ENCODE measurements at regions not wholly inside any gene's neighbourhood (a gene's known extent, or its start where the extent isn't known, plus 50 kb on each side); places are given as distances from the start of the nearest gene placed in this dataset.

DNA sequence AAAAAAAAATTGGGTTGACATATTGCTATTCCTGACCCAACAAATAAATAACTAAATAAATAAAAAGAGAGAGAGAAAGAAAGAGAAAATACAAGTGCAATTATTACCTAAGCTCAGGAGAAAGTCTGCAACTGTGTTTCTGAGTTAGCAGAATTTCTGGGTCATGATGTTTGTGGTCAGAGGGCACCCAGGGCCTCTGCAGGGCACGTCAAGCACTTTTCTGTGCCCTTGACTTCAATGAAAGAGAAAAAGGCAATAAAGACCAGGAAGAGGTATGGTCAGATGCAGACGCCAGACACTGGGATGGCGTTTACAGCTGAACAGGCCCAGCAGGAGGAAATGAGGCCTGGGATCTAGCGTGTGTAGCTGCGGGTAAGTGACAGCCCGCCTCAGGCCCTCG, 160.9 kb upstream of the GDF10 start:
- TF ChIP-seq, protein P1, sequence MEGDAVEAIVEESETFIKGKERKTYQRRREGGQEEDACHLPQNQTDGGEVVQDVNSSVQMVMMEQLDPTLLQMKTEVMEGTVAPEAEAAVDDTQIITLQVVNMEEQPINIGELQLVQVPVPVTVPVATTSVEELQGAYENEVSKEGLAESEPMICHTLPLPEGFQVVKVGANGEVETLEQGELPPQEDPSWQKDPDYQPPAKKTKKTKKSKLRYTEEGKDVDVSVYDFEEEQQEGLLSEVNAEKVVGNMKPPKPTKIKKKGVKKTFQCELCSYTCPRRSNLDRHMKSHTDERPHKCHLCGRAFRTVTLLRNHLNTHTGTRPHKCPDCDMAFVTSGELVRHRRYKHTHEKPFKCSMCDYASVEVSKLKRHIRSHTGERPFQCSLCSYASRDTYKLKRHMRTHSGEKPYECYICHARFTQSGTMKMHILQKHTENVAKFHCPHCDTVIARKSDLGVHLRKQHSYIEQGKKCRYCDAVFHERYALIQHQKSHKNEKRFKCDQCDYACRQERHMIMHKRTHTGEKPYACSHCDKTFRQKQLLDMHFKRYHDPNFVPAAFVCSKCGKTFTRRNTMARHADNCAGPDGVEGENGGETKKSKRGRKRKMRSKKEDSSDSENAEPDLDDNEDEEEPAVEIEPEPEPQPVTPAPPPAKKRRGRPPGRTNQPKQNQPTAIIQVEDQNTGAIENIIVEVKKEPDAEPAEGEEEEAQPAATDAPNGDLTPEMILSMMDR (IDR thresholded peaks at IDR 0.05) = no peak
- no peak for ATAC-seq

DNA sequence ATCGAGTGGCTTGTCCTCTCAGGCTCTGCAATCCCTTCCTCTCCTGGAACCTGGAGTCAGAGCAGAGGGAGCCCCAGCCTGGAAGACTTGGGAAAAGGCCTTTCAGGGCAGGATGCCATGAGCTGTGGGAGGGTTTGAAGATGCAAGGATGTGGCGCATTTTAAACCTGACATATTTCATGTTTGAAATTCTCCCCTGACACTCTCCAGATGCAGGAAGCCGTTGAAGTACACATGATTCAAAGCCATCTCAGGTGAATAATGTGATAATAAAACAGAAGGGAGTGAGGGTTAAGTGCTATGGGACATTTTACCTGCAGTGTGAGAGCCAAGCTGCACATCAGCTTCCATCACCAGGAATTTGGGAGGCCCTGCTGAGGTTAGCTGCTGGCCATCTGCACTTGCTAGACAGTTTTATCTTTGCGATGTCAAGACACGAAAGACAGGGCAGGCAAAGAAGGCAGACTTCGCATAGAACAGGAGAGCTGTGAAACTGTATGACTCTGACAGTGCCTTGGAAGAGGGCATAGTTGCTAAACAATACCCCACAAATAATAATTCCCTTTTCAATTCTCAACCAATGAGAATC, 159.1 kb upstream of the GDF10 start:
- no peak for DNase-seq
- no peaks in the 10 kb centered on the region for H3K27me3 ChIP-seq
- intact Hi-C loops (cut with DNase I) = no loop called here
- TF ChIP-seq, protein P1 (IDR thresholded peaks at IDR 0.05) = no peak
- H3K27ac ChIP-seq = no peak overlapping the region
- no peak for ATAC-seq
- H3K9me3 ChIP-seq = no peaks in the 10 kb centered on the region
- no peaks in the 10 kb centered on the region for H3K36me3 ChIP-seq
- no peaks in the 10 kb centered on the region for H3K4me1 ChIP-seq
- no peak overlapping the region for H3K4me3 ChIP-seq

More for the DNA sequence above, 160.9 kb upstream of the GDF10 start:
- no peak overlapping the region for H3K27ac ChIP-seq
- no peaks in the 10 kb centered on the region for H3K9me3 ChIP-seq
- H3K27me3 ChIP-seq = no peaks in the 10 kb centered on the region
- no peaks in the 10 kb centered on the region for H3K36me3 ChIP-seq
- H3K4me1 ChIP-seq = no peaks in the 10 kb centered on the region
- intact Hi-C loops (cut with DNase I) = no loop called here
- no peak overlapping the region for H3K4me3 ChIP-seq
- DNase-seq = no peak

DNA sequence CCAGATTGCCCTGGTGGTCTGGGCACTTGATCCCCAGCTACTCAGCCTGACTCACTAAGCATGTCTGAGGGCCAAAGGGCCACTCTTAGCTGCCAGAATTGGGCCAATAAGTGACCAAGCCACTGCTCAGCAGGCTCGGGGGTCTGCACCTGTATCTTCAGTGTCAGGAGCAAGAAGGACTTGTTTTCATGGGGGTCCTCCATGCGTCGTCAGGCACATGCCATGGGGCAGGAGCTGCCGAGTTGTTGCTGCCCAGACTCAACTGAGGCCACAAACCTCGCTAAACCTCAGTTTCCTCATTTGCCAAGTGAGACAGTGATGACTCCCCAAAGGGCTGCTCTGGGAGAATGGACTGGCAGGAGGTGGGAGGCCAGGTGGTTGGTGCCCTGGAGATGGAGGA, 158.6 kb upstream of the GDF10 start:
- Histone ChIP-seq H3K36me3 (no peaks in the 10 kb centered on the region), H3K9me3 (no peaks in the 10 kb centered on the region), H3K4me3 (no peak overlapping the region), H3K27me3 (no peaks in the 10 kb centered on the region), H3K27ac (no peak overlapping the region), H3K4me1 (no peaks in the 10 kb centered on the region)
- ATAC-seq = no peak
- TF ChIP-seq, protein P1 (IDR thresholded peaks at IDR 0.05) = no peak
- intact Hi-C loops (cut with DNase I) = no loop called here
- no peak for DNase-seq

DNA sequence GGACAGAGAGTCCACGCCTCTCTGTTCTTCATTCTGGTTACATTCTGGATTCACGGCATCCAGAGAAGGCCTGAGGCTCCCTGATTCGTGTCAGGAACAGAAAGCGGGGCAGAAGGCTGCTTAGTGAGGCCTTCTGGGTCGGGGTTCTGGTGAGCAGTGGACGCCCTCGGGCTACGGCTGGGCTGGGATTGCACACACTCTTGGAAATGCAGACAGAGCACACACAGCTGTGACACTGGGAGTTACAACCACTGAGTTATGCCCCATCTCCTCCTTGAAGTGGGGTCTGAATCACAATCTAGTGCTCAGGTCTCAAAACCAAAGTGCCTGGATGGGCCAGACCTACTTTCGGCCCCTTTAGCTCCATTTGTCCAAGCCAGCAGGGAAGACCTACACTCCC, 156.9 kb upstream of the GDF10 start:
- Histone ChIP-seq H3K27ac (no peak overlapping the region), H3K27me3 (no peaks in the 10 kb centered on the region), H3K4me3 (no peak overlapping the region), H3K4me1 (no peaks in the 10 kb centered on the region), H3K36me3 (no peaks in the 10 kb centered on the region), H3K9me3 (no peaks in the 10 kb centered on the region)
- DNase-seq (no peak), ATAC-seq (no peak)
- TF ChIP-seq, protein P1 (IDR thresholded peaks at IDR 0.05) = no peak
- intact Hi-C loops (cut with DNase I) = no loop called here

DNA sequence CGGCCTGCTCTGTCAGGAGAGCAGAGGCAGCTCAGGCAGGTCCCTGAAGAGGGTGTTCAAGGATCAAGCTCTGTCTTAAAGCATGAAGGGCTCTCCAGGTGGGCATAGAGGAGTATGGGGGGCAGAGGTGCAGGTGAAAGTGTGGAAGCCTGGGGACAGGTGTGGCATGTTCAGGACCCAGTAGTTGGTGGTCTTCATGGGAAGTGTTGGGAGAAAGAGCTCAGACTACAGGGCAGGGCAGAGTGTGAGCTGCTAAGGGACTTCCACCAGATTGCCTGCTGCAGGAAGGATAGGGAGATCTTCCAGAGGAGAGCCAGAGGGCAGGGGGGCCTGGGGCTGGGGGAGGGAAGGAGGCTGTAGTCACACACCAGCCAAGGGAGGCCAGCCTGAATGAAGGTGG, 156.5 kb upstream of the GDF10 start:
- no peaks in the 10 kb centered on the region for H3K9me3 ChIP-seq
- ATAC-seq = no peak
- no peak for DNase-seq
- H3K27ac ChIP-seq = no peak overlapping the region
- TF ChIP-seq, protein P1 (IDR thresholded peaks at IDR 0.05) = no peak
- H3K4me3 ChIP-seq = no peak overlapping the region
- H3K4me1 ChIP-seq = no peaks in the 10 kb centered on the region
- no peaks in the 10 kb centered on the region for H3K36me3 ChIP-seq
- intact Hi-C loops (cut with DNase I) = no loop called here
- no peaks in the 10 kb centered on the region for H3K27me3 ChIP-seq

DNA sequence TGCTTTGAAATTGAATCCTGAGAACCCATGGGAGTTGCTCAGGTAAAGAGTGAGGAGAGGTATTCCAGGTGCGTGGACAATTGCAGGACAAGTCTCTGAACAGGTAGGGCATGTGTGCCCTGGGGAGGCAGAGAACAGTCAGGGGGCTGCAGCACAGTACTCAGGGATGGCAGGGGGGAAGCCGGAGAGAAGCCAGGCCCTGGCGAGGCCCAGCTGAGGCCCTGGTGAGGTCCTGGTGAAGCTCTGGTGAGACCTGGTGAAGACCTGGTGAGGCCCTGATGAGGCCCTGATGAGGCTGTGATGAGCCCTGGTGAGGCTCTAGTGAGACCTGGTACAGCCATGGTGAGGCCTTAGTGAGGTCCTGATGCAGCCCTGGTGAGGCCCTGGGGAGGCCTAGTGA, 155.5 kb upstream of the GDF10 start:
- H3K27me3 ChIP-seq = no peaks in the 10 kb centered on the region
- ATAC-seq (no peak), DNase-seq (no peak)
- no peaks in the 10 kb centered on the region for H3K9me3 ChIP-seq
- TF ChIP-seq, protein P1 (IDR thresholded peaks at IDR 0.05) = no peak
- H3K36me3 ChIP-seq = no peaks in the 10 kb centered on the region
- H3K27ac ChIP-seq = no peak overlapping the region
- intact Hi-C loops (cut with DNase I) = no loop called here
- no peaks in the 10 kb centered on the region for H3K4me1 ChIP-seq
- no peak overlapping the region for H3K4me3 ChIP-seq

All from upper lobe of right lung (tissue), 1 donor.